ENCODE measurements at regions not wholly inside any gene's neighbourhood (a gene's known extent, or its start where the extent isn't known, plus 50 kb on each side); places are given as distances from the start of the nearest gene placed in this dataset.
"Not testable (repeated sequence)": the region's sequence is repeated elsewhere in the genome, so short reads cannot be mapped to it uniquely, and the experiment has no call there.

- DNase-seq: no peak
Measured at GRCh38 chr9:115313545-115313944, 195.6 kb upstream of the TNC start.

- no peak for DNase-seq
Measured at GRCh38 chr9:115326461-115326860, 208.5 kb upstream of the TNC start.

- no peak for DNase-seq
Measured at GRCh38 chr9:115327436-115328122, 209.6 kb upstream of the TNC start.

GRCh38 chr9:115328228-115328627 lies 210.3 kb upstream of the TNC start:
- no peak for DNase-seq

- no peak for DNase-seq
Measured at GRCh38 chr9:115328677-115329076, 210.7 kb upstream of the TNC start.

- DNase-seq: no peak
Measured at GRCh38 chr9:115333277-115334070, 215.5 kb upstream of the TNC start.

GRCh38 chr9:115335439-115335838 lies 217.5 kb upstream of the TNC start:
- no peak for DNase-seq

- DNase-seq: no peak
Measured at GRCh38 chr9:115340314-115340713, 222.4 kb upstream of the TNC start.

- no peak for DNase-seq
Measured at GRCh38 chr9:115341426-115341825, 223.5 kb upstream of the TNC start.

GRCh38 chr9:115347776-115348175 lies 229.8 kb upstream of the TNC start:
- DNase-seq: not testable (repeated sequence)

- not testable (repeated sequence) for DNase-seq
Measured at GRCh38 chr9:115348936-115349335, 231.0 kb upstream of the TNC start.

GRCh38 chr9:115349542-115349941 lies 231.6 kb upstream of the TNC start:
- no peak for DNase-seq

GRCh38 chr9:115350548-115350947 lies 232.6 kb upstream of the TNC start:
- DNase-seq: no peak

GRCh38 chr9:115353681-115354080 lies 235.7 kb upstream of the TNC start:
- no peak for DNase-seq

GRCh38 chr9:115357821-115358220 lies 239.9 kb upstream of the TNC start:
- no peak for DNase-seq

- DNase-seq: no peak
Measured at GRCh38 chr9:115359017-115359780, 241.2 kb upstream of the TNC start.

- DNase-seq: no peak
Measured at GRCh38 chr9:115360122-115360521, 242.2 kb upstream of the TNC start.

GRCh38 chr9:115362101-115362500 lies 244.1 kb upstream of the TNC start:
- DNase-seq: no peak

- no peak for DNase-seq
Measured at GRCh38 chr9:115362640-115363039, 244.7 kb upstream of the TNC start.

GRCh38 chr9:115364991-115365390 lies 247.0 kb upstream of the TNC start:
- DNase-seq: no peak

- no peak for DNase-seq
Measured at GRCh38 chr9:115367321-115367720, 249.4 kb upstream of the TNC start.

- no peak for DNase-seq
Measured at GRCh38 chr9:115367780-115368525, 250.0 kb upstream of the TNC start.

Data from activated CD4-positive, alpha-beta T cell treated with anti-CD3 and anti-CD28 coated beads, Interleukin-2, Interleukin-6, amounts not matched to agents 100 ng/mL and 50 ng/mL, durations not matched to agents 16 hours and 8 hours (primary cell).